Endothelial cell (in vitro differentiated cells): ENCODE measurements at regions not wholly inside any gene's neighbourhood (a gene's known extent, or its start where the extent isn't known, plus 50 kb on each side); places are given as distances from the start of the nearest gene placed in this dataset.

Source experiments
- DNase-seq: peaks from one replicate; pipeline ENCODE4 v3.0.0; 2021; ENCODE audit warnings: low spot score
- H3K27ac Mint-ChIP-seq: one replicate; pipeline ENCODE4 v1.8.0; 2021; ENCODE audit warnings: mixed read lengths, inconsistent platforms; ENCODE audit not compliant: unreplicated experiment
- H3K27me3 Mint-ChIP-seq: one replicate; pipeline ENCODE4 v1.8.0; 2021; ENCODE audit warnings: mild to moderate bottlenecking, moderate library complexity, mixed read lengths, inconsistent platforms; ENCODE audit not compliant: unreplicated experiment
- H3K36me3 Mint-ChIP-seq: one replicate; pipeline ENCODE4 v1.8.0; 2021; ENCODE audit warnings: mild to moderate bottlenecking, low read depth, mixed read lengths, inconsistent platforms; ENCODE audit not compliant: unreplicated experiment
- H3K4me1 Mint-ChIP-seq: one replicate; pipeline ENCODE4 v1.8.0; 2021; ENCODE audit warnings: mild to moderate bottlenecking, mixed read lengths, inconsistent platforms; ENCODE audit not compliant: unreplicated experiment
- H3K4me3 Mint-ChIP-seq: one replicate; pipeline ENCODE4 v1.8.0; 2021; ENCODE audit warnings: mild to moderate bottlenecking, mixed read lengths, inconsistent platforms; ENCODE audit not compliant: unreplicated experiment
- H3K9me3 Mint-ChIP-seq: one replicate; pipeline ENCODE4 v1.8.0; 2021; ENCODE audit warnings: mixed read lengths, inconsistent platforms; ENCODE audit not compliant: unreplicated experiment
- CTCF ChIP-seq: fragments of 200-600 bp; sonication (generic); IDR thresholded peaks from one replicate; pipeline ENCODE4 v1.5.0; 2021; ENCODE audit warnings: antibody characterized with exemption; ENCODE audit not compliant: unreplicated experiment

- H3K36me3 Mint-ChIP-seq = no peaks in the 10 kb centered on the region
- peak overlapping the region; percentile 62 for H3K27ac Mint-ChIP-seq
- no peaks in the 10 kb centered on the region for H3K9me3 Mint-ChIP-seq
- H3K27me3 Mint-ChIP-seq = peaks cover 2% of the 10 kb centered on the region
- peaks cover 48% of the 10 kb centered on the region for H3K4me1 Mint-ChIP-seq
- peak overlapping the region; percentile 40 for H3K4me3 Mint-ChIP-seq
- DNase-seq = no peak
- no peak for TF ChIP-seq CTCF
Observed at GRCh38 chr6:71480577-71480976, 192.0 kb downstream of the OGFRL1 start.

- no peaks in the 10 kb centered on the region for H3K36me3 Mint-ChIP-seq
- H3K4me1 Mint-ChIP-seq = peaks cover 45% of the 10 kb centered on the region
- no peak for DNase-seq
- H3K27me3 Mint-ChIP-seq = peaks cover 2% of the 10 kb centered on the region
- H3K4me3 Mint-ChIP-seq = peak overlapping the region; percentile 40
- TF ChIP-seq CTCF = no peak
- peak overlapping the region; percentile 62 for H3K27ac Mint-ChIP-seq
- H3K9me3 Mint-ChIP-seq = no peaks in the 10 kb centered on the region
Observed at GRCh38 chr6:71481011-71481410, 192.4 kb downstream of the OGFRL1 start.

- Mint-ChIP-seq H3K9me3 (no peaks in the 10 kb centered on the region), H3K27me3 (peaks cover 2% of the 10 kb centered on the region), H3K4me1 (peaks cover 45% of the 10 kb centered on the region), H3K4me3 (no peak overlapping the region), H3K36me3 (no peaks in the 10 kb centered on the region), H3K27ac (peak overlapping the region; percentile 62)
- no peak for TF ChIP-seq CTCF
- no peak for DNase-seq
Observed at GRCh38 chr6:71481801-71482200, 193.2 kb downstream of the OGFRL1 start.

GRCh38 chr6:71482742-71483141 lies 194.1 kb downstream of the OGFRL1 start:
- H3K36me3 Mint-ChIP-seq = no peaks in the 10 kb centered on the region

GRCh38 chr6:71486461-71486860 lies 197.8 kb downstream of the OGFRL1 start:
- no peak overlapping the region for H3K27ac Mint-ChIP-seq
- no peaks in the 10 kb centered on the region for H3K9me3 Mint-ChIP-seq
- H3K4me1 Mint-ChIP-seq = peaks cover 23% of the 10 kb centered on the region
- TF ChIP-seq CTCF = no peak
- DNase-seq = no peak
- no peaks in the 10 kb centered on the region for H3K27me3 Mint-ChIP-seq
- H3K4me3 Mint-ChIP-seq = no peak overlapping the region
- H3K36me3 Mint-ChIP-seq = no peaks in the 10 kb centered on the region

More at GRCh38 chr6:71482742-71483141, 194.1 kb downstream of the OGFRL1 start:
- H3K27ac Mint-ChIP-seq = no peak overlapping the region
- TF ChIP-seq CTCF = no peak
- H3K4me3 Mint-ChIP-seq = no peak overlapping the region
- H3K27me3 Mint-ChIP-seq = peaks cover 2% of the 10 kb centered on the region
- no peak for DNase-seq
- no peaks in the 10 kb centered on the region for H3K9me3 Mint-ChIP-seq
- peaks cover 45% of the 10 kb centered on the region for H3K4me1 Mint-ChIP-seq
